Chondrocyte (in vitro differentiated cells): ENCODE measurements at regions not wholly inside any gene's neighbourhood (a gene's known extent, or its start where the extent isn't known, plus 50 kb on each side); places are given as distances from the start of the nearest gene placed in this dataset.

Source experiments
- DNase-seq: peaks from one replicate; pipeline ENCODE4 v3.0.0; 2021; ENCODE audit warnings: mixed read lengths, low spot score
- H3K27ac Mint-ChIP-seq: one replicate; pipeline ENCODE4 v1.8.0; 2021; ENCODE audit warnings: mild to moderate bottlenecking, moderate library complexity, mixed read lengths; ENCODE audit not compliant: unreplicated experiment
- H3K27me3 Mint-ChIP-seq: 2 replicates; pipeline ENCODE4 v1.8.0; 2021; ENCODE audit warnings: low read depth, mixed read lengths
- H3K36me3 Mint-ChIP-seq: 2 replicates; pipeline ENCODE4 v1.8.0; 2021; ENCODE audit warnings: low read depth, mixed read lengths
- H3K4me1 Mint-ChIP-seq: 2 replicates; pipeline ENCODE4 v1.8.0; 2021; ENCODE audit warnings: low read depth, mild to moderate bottlenecking, mixed read lengths
- H3K4me3 Mint-ChIP-seq: one replicate; pipeline ENCODE4 v1.8.0; 2021; ENCODE audit warnings: mild to moderate bottlenecking, moderate library complexity, mixed read lengths; ENCODE audit not compliant: unreplicated experiment
- H3K9me3 Mint-ChIP-seq: 2 replicates; pipeline ENCODE4 v1.8.0; 2021; ENCODE audit warnings: low read depth, mixed read lengths
- TF ChIP-seq, protein P1 (sequence below): fragments of 200-600 bp; sonication (generic); IDR thresholded peaks from 2 replicates; pipeline ENCODE4 v1.5.0; 2021; ENCODE audit warnings: antibody characterized with exemption, mild to moderate bottlenecking, moderate library complexity

- DNase-seq = no peak
- Mint-ChIP-seq H3K36me3 (peaks cover 13% of the 10 kb centered on the region), H3K9me3 (peaks cover 27% of the 10 kb centered on the region), H3K27me3 (peaks cover 3% of the 10 kb centered on the region), H3K4me3 (no peak overlapping the region), H3K4me1 (no peaks in the 10 kb centered on the region), H3K27ac (no peak overlapping the region)
- TF ChIP-seq, protein P1, sequence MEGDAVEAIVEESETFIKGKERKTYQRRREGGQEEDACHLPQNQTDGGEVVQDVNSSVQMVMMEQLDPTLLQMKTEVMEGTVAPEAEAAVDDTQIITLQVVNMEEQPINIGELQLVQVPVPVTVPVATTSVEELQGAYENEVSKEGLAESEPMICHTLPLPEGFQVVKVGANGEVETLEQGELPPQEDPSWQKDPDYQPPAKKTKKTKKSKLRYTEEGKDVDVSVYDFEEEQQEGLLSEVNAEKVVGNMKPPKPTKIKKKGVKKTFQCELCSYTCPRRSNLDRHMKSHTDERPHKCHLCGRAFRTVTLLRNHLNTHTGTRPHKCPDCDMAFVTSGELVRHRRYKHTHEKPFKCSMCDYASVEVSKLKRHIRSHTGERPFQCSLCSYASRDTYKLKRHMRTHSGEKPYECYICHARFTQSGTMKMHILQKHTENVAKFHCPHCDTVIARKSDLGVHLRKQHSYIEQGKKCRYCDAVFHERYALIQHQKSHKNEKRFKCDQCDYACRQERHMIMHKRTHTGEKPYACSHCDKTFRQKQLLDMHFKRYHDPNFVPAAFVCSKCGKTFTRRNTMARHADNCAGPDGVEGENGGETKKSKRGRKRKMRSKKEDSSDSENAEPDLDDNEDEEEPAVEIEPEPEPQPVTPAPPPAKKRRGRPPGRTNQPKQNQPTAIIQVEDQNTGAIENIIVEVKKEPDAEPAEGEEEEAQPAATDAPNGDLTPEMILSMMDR = no peak
Measured at GRCh38 chr5:148897842-148898241, 71.4 kb downstream of the ADRB2 start.

- Mint-ChIP-seq H3K36me3 (peaks cover 10% of the 10 kb centered on the region), H3K4me3 (no peak overlapping the region), H3K4me1 (no peaks in the 10 kb centered on the region), H3K27me3 (peaks cover 3% of the 10 kb centered on the region), H3K9me3 (peaks cover 20% of the 10 kb centered on the region), H3K27ac (no peak overlapping the region)
- DNase-seq = no peak
- TF ChIP-seq, protein P1 = no peak
Measured at GRCh38 chr5:148898413-148899075, 72.1 kb downstream of the ADRB2 start.

- no peak for DNase-seq
- TF ChIP-seq, protein P1 = no peak
- Mint-ChIP-seq H3K27me3 (peaks cover 3% of the 10 kb centered on the region), H3K4me3 (no peak overlapping the region), H3K9me3 (peaks cover 7% of the 10 kb centered on the region), H3K4me1 (no peaks in the 10 kb centered on the region), H3K27ac (no peak overlapping the region), H3K36me3 (peaks cover under 1% of the 10 kb centered on the region)
Measured at GRCh38 chr5:148899993-148900392, 73.6 kb downstream of the ADRB2 start.

GRCh38 chr5:148902478-148902877 is 76.1 kb downstream of the ADRB2 start:
- Mint-ChIP-seq H3K4me3 (no peak overlapping the region), H3K9me3 (no peaks in the 10 kb centered on the region), H3K4me1 (no peaks in the 10 kb centered on the region), H3K36me3 (no peaks in the 10 kb centered on the region), H3K27me3 (no peaks in the 10 kb centered on the region), H3K27ac (no peak overlapping the region)
- no peak for DNase-seq
- TF ChIP-seq, protein P1 = no peak

GRCh38 chr5:148903587-148903986 is 77.2 kb downstream of the ADRB2 start:
- Mint-ChIP-seq H3K9me3 (no peaks in the 10 kb centered on the region), H3K36me3 (no peaks in the 10 kb centered on the region), H3K4me1 (peaks cover under 1% of the 10 kb centered on the region), H3K4me3 (no peak overlapping the region), H3K27me3 (no peaks in the 10 kb centered on the region), H3K27ac (no peak overlapping the region)
- DNase-seq = no peak
- TF ChIP-seq, protein P1 = no peak
